Right lobe of liver (tissue), 6 donors: ENCODE measurements at regions not wholly inside any gene's neighbourhood (a gene's known extent, or its start where the extent isn't known, plus 50 kb on each side); places are given as distances from the start of the nearest gene placed in this dataset.
A peak's percentile ranks its signal among the peaks of the same experiment; 100 is the strongest.

Experiments
- ATAC-seq, 4 donors: fragments of 200-7000 bp; cut with Tn5 transposase; one replicate each; pipeline ENCODE4 v1.9.1; 2020; ENCODE audit warnings: mild to moderate bottlenecking in 4 of 4, moderate library complexity in 4 of 4
- DNase-seq, 3 donors: peaks; one replicate each; pipeline ENCODE4 v3.0.0-alpha.2; 2020
- H3K27ac ChIP-seq, 3 donors: fragments of 200-600 bp; one replicate each; pipeline ENCODE4 v1.8.0; 2022
- H3K27me3 ChIP-seq, 2 donors: fragments of 200-600 bp; one replicate each; pipeline ENCODE4 v1.8.0; 2022
- H3K36me3 ChIP-seq, 4 donors: fragments of 200-600 bp; sonication (generic) in 1 of 4; one replicate each; pipeline versions ENCODE4 v1.5.1 to v1.8.0; 2017 to 2022; ENCODE audit warnings: control low read depth in 1 of 4
- H3K4me1 ChIP-seq, 4 donors: fragments of 200-600 bp; sonication (generic) in 1 of 4; one replicate each; pipeline versions ENCODE4 v1.5.1 to v1.8.0; 2017 to 2022; ENCODE audit warnings: control low read depth in 1 of 4
- H3K4me3 ChIP-seq, 3 donors: fragments of 200-600 bp; one replicate each; pipeline ENCODE4 v1.8.0; 2022
- H3K9me3 ChIP-seq, 4 donors: fragments of 200-600 bp; sonication (generic) in 1 of 4; one replicate each; pipeline versions ENCODE4 v1.5.1 to v1.8.0; 2017 to 2022; ENCODE audit warnings: control low read depth in 1 of 4
- POLR2A ChIP-seq: fragments of 450-650 bp; IDR thresholded peaks from one replicate; pipeline ENCODE4 v1.6.1; 2017; ENCODE audit warnings: antibody characterized with exemption, mild to moderate bottlenecking
- WGBS: methylation state at CpG from one replicate; pipeline ENCODE4 v1.1.6; 2018; ENCODE audit warnings: low coverage, low lambda C conversion rate; ENCODE audit not compliant: insufficient coverage; ENCODE audit errors: missing lambda C conversion rate; 5-methylcytosine and 5-hydroxymethylcytosine counted together
- intact Hi-C, 2 donors: fragments of 100-400 bp; cut with DNase I; formaldehyde crosslinking; loops; one replicate each; pipeline versions ENCODE4 v1.11.2 to v1.14.1; 2022
- TF ChIP-seq, protein P1 (sequence below), 4 donors: fragments of 200-600 bp in 3 of 4; fragments of 450-650 bp in 1 of 4; IDR thresholded peaks; one replicate each; pipeline versions ENCODE4 v1.5.1 to v1.8.0; 2016 to 2022; ENCODE audit warnings: antibody characterized with exemption in 4 of 4, mild to moderate bottlenecking in 2 of 4
- donor health status: DM: no; HTN: yes; CAD: no.
- donor health status: DM: no; HTN: no; CAD: no.
- donor health status: DM: no; HTN: no; CAD: no.
- donor health status: DM: no; HTN: yes; CAD: no.
- donor health status: DM: no; HTN: yes; CAD: no.

DNA sequence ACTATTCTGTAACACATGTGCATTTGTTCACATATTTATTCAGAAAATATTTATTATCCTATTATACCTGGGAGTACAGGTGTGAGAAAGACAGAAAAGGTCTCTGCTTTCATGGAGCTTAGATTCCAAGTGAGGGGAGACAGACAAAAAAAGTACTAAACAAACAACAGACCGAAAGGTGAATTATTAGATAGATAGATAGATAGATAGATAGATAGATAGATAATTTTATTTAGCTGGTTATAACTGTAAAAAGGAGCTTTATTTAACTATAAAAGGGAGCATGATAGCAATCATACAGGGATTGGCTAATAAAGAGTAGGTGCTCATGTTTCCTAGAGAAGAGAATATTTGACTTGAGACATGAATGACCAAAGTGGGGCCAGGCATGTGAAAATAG lies 119.4 kb downstream of the TNFSF18 start:
- 73% methylated on average over 1 of the region's 1 CpG for WGBS
- Histone ChIP-seq H3K9me3 (no peaks in the 10 kb centered on the region), H3K27ac (no peak overlapping the region), H3K36me3 (no peaks in the 10 kb centered on the region), H3K27me3 (no peaks in the 10 kb centered on the region), H3K4me3 (no peak overlapping the region), H3K4me1 (no peaks in the 10 kb centered on the region)
- DNase-seq (no peak), ATAC-seq (no peak)
- TF ChIP-seq, protein P1, sequence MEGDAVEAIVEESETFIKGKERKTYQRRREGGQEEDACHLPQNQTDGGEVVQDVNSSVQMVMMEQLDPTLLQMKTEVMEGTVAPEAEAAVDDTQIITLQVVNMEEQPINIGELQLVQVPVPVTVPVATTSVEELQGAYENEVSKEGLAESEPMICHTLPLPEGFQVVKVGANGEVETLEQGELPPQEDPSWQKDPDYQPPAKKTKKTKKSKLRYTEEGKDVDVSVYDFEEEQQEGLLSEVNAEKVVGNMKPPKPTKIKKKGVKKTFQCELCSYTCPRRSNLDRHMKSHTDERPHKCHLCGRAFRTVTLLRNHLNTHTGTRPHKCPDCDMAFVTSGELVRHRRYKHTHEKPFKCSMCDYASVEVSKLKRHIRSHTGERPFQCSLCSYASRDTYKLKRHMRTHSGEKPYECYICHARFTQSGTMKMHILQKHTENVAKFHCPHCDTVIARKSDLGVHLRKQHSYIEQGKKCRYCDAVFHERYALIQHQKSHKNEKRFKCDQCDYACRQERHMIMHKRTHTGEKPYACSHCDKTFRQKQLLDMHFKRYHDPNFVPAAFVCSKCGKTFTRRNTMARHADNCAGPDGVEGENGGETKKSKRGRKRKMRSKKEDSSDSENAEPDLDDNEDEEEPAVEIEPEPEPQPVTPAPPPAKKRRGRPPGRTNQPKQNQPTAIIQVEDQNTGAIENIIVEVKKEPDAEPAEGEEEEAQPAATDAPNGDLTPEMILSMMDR (IDR thresholded peaks at IDR 0.05), result no peak
- no peak for TF ChIP-seq POLR2A
- intact Hi-C loops, result no loop called here

DNA sequence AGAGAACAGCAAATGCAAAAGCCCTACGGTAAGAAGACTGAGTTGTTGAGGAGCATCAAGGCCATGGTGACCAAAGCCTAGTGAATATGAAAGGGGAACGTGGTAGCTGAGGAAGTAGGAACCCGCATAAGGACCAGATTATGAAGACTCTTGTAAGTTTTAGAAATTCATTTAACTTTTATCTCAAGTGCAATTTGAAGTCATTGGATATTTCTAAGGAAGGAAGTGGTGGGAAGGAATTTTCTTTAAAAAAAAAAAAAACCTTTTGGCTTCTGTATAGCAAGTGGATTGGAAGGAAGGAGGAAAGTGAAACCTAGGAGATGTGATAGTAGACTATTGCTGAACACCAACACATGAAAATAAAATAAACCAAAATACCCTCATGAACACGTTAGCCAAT lies 119.0 kb downstream of the TNFSF18 start:
- Histone ChIP-seq H3K27me3 (no peaks in the 10 kb centered on the region), H3K4me1 (no peaks in the 10 kb centered on the region), H3K36me3 (no peaks in the 10 kb centered on the region), H3K27ac (no peak overlapping the region), H3K9me3 (no peaks in the 10 kb centered on the region), H3K4me3 (no peak overlapping the region)
- WGBS, result 48% methylated on average over 4 of the region's 4 CpGs
- intact Hi-C loops, result no loop called here
- ATAC-seq (no peak), DNase-seq (no peak)
- TF ChIP-seq, protein P1 (IDR thresholded peaks at IDR 0.05), result no peak
- TF ChIP-seq POLR2A, result no peak

DNA sequence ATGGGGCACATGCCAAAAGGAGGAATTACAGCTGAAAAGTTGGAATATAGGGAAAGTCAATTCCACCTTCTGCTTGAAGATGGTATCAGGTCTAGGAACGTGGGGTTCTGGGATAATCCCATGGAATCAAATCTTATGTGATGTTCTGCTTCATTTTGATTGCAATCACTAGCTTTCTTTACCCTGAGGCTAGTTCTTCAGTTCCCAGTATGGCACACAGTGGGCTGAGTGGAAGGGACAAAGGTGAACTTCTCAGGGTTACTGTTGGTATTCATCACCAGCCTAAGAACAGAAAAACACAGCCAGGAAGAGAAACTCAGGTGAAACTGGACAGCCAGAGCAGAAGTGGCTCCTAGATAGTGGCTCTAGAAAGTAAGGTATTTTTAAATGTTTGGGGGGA lies 117.8 kb downstream of the TNFSF18 start:
- peak in 1 of 4 donors; percentile 49 for ATAC-seq
- Histone ChIP-seq H3K27ac (peak overlapping the region in 1 of 3 donors; percentile 18), H3K4me3 (no peak overlapping the region), H3K9me3 (no peaks in the 10 kb centered on the region), H3K27me3 (no peaks in the 10 kb centered on the region), H3K36me3 (no peaks in the 10 kb centered on the region), H3K4me1 (no peaks in the 10 kb centered on the region)
- WGBS, result 62% methylated on average over 1 of the region's 1 CpG
- TF ChIP-seq, protein P1 (IDR thresholded peaks at IDR 0.05), result no peak
- no peak for TF ChIP-seq POLR2A
- no peak for DNase-seq
- intact Hi-C loops, result no loop called here

DNA sequence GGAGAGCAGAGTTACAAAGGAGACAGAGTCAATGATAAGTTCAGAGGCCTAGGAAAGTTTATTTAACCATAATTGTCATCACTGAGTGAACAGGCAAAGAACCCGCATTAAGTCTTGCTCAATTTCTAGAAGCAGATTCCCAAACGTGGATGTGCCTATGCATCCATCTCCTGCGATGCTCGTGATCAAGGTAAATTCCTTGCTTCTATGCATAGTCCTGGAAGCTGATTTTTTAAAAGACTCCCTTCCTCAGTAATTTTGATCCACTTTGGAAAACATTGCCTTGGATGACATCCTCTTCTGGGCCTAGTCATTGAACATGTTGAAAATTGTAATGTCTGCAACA lies 116.4 kb downstream of the TNFSF18 start:
- WGBS, result 94% methylated on average over 4 of the region's 4 CpGs
- H3K9me3 ChIP-seq, result no peaks in the 10 kb centered on the region

More for the DNA sequence above, 116.4 kb downstream of the TNFSF18 start:
- Histone ChIP-seq H3K27me3 (no peaks in the 10 kb centered on the region), H3K4me1 (no peaks in the 10 kb centered on the region), H3K27ac (peak overlapping the region in 1 of 3 donors; percentile 17), H3K4me3 (no peak overlapping the region), H3K36me3 (no peaks in the 10 kb centered on the region)
- intact Hi-C loops, result no loop called here
- no peak for ATAC-seq
- DNase-seq, result no peak
- TF ChIP-seq, protein P1 (IDR thresholded peaks at IDR 0.05), result no peak
- no peak for TF ChIP-seq POLR2A
